DND-41 (cell line): ENCODE measurements at regions not wholly inside any gene's neighbourhood (a gene's known extent, or its start where the extent isn't known, plus 50 kb on each side); places are given as distances from the start of the nearest gene placed in this dataset.

ENCODE experiments used
- EZH2 ChIP-seq: IDR thresholded peaks from 3 replicates; pipeline ENCODE4 v1.6.1; 2012; ENCODE audit warnings: borderline replicate concordance, low read depth, mild to moderate bottlenecking, moderate library complexity, low read length, inconsistent platforms; ENCODE audit not compliant: severe bottlenecking
- TF ChIP-seq, protein P1 (sequence below): IDR thresholded peaks from 2 replicates; pipeline ENCODE4 v1.5.1; 2012; ENCODE audit warnings: borderline replicate concordance, low read length, moderate library complexity, mild to moderate bottlenecking; ENCODE audit not compliant: poor library complexity, severe bottlenecking; ENCODE audit errors: extremely low read depth

GRCh38 chr11:91563176-91563575, 661.4 kb upstream of the FAT3 start:
- TF ChIP-seq, protein P1, sequence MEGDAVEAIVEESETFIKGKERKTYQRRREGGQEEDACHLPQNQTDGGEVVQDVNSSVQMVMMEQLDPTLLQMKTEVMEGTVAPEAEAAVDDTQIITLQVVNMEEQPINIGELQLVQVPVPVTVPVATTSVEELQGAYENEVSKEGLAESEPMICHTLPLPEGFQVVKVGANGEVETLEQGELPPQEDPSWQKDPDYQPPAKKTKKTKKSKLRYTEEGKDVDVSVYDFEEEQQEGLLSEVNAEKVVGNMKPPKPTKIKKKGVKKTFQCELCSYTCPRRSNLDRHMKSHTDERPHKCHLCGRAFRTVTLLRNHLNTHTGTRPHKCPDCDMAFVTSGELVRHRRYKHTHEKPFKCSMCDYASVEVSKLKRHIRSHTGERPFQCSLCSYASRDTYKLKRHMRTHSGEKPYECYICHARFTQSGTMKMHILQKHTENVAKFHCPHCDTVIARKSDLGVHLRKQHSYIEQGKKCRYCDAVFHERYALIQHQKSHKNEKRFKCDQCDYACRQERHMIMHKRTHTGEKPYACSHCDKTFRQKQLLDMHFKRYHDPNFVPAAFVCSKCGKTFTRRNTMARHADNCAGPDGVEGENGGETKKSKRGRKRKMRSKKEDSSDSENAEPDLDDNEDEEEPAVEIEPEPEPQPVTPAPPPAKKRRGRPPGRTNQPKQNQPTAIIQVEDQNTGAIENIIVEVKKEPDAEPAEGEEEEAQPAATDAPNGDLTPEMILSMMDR = no peak
- no peak for TF ChIP-seq EZH2
